Adipocyte (in vitro differentiated cells): ENCODE measurements at regions not wholly inside any gene's neighbourhood (a gene's known extent, or its start where the extent isn't known, plus 50 kb on each side); places are given as distances from the start of the nearest gene placed in this dataset.

Source experiments
- DNase-seq: peaks from one replicate; pipeline ENCODE4 v3.0.0-alpha.2; 2015; ENCODE audit warnings: low read depth
- H3K27me3 ChIP-seq: replicated peaks from 2 replicates; pipeline ENCODE4 v1.7.0; 2013; ENCODE audit warnings: mild to moderate bottlenecking, low read length, moderate library complexity; ENCODE audit not compliant: control insufficient read depth, insufficient read depth
- H3K36me3 ChIP-seq: 2 replicates; pipeline ENCODE4 v1.7.0; 2013; ENCODE audit warnings: low read length, mild to moderate bottlenecking, moderate library complexity; ENCODE audit not compliant: control insufficient read depth, insufficient read depth, severe bottlenecking
- H3K4me1 ChIP-seq: 2 replicates; pipeline ENCODE4 v1.7.0; 2013; ENCODE audit warnings: mild to moderate bottlenecking, low read length, moderate library complexity; ENCODE audit not compliant: control insufficient read depth, insufficient read depth
- H3K4me3 ChIP-seq: 2 replicates; pipeline ENCODE4 v1.7.0; 2013; ENCODE audit warnings: mild to moderate bottlenecking, low read length, moderate library complexity
- H3K9ac ChIP-seq: 2 replicates; pipeline ENCODE4 v1.7.0; 2013; ENCODE audit warnings: mild to moderate bottlenecking, low read length, moderate library complexity
- H3K9me3 ChIP-seq: 2 replicates; pipeline ENCODE4 v1.7.0; 2013; ENCODE audit warnings: mild to moderate bottlenecking, low read length, moderate library complexity; ENCODE audit not compliant: control insufficient read depth

DNA sequence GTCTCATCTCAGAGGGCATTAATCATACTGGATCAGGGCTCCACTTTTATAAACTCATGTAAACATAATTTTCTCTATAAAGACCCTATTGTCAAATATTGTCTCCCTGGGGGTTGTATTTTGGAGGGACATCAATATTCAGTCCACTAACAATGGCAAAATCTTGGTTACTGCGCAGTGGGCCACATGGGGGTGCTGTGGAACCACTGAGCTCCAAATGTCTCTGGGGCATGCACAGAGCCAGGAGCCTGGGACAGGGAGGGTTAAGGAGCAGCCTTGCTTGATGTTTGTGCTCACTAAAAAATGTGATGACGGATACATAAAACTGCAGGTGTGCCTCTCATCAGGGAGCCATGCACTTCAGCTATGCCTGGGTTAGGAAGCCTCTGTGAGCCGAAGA is 62.1 kb upstream of the PRSS58 start:
- no peak overlapping the region for H3K4me3 ChIP-seq
- DNase-seq = no peak
- H3K4me1 ChIP-seq = no peaks in the 10 kb centered on the region
- H3K36me3 ChIP-seq = no peaks in the 10 kb centered on the region
- H3K9ac ChIP-seq = no peak overlapping the region
- no peaks in the 10 kb centered on the region for H3K9me3 ChIP-seq
- H3K27me3 ChIP-seq = peaks cover 46% of the 10 kb centered on the region

DNA sequence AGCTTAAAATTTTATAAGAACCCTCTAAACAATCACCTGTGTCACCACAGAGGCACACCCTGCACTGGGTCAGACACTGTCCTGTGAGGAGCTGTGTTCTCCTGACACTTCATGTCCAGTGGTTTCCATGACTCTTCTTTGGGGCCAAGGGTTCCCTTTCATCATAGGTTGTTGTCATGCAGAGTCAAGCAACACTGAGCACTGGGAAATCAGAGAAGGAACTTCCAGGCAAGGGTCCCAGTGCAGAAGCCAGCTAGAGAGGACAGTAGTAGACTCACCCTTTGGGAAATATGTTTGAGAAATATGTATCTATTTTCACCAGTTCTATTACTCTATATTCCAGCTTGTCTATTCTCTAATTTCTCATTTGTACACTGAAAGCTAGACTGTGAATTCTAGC is 56.4 kb upstream of the PRSS58 start:
- H3K4me3 ChIP-seq = no peak overlapping the region
- peaks cover 26% of the 10 kb centered on the region for H3K27me3 ChIP-seq
- no peaks in the 10 kb centered on the region for H3K36me3 ChIP-seq
- H3K4me1 ChIP-seq = no peaks in the 10 kb centered on the region
- no peaks in the 10 kb centered on the region for H3K9me3 ChIP-seq
- DNase-seq = no peak
- no peak overlapping the region for H3K9ac ChIP-seq

DNA sequence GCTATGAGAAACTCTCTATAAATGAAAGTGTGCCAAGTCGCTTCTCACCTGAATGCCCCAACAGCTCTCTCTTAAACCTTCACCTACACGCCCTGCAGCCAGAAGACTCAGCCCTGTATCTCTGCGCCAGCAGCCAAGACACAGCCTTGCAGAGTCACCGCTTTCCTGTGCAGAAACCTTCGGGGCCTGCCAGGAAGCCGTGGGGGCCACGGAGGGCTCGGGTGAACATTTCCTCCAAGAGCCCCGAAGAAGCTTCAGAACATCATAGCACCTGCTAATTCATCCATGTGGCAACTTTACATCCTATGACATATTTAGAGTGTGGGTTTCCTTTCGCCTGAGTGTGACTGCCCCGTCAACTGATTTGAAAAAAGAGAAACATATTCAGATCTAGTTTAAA is 55.7 kb upstream of the PRSS58 start:
- DNase-seq = no peak
- Histone ChIP-seq H3K36me3 (no peaks in the 10 kb centered on the region), H3K4me1 (no peaks in the 10 kb centered on the region), H3K9ac (no peak overlapping the region), H3K27me3 (peaks cover 29% of the 10 kb centered on the region), H3K4me3 (no peak overlapping the region), H3K9me3 (no peaks in the 10 kb centered on the region)

DNA sequence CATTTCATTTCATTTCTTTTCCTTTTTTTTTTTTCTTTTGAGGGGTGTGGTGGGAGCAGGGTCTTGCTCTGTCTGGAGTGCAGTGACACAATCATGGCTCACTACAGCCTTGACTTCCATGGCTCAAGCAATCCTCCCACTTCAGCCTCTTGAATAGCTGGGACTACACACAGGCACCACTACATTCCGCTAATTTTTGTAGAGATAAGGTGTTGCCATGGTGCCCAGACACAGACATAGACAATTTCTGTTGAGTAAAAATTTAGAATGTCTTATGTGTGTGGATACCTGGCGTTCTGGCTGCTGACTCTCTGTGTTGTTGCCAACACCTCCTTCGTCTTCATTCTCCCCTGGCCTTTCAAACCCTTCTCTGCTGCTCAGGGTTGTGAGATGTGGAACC is 54.0 kb upstream of the PRSS58 start:
- no peak for DNase-seq
- peaks cover 31% of the 10 kb centered on the region for H3K27me3 ChIP-seq
- no peaks in the 10 kb centered on the region for H3K36me3 ChIP-seq
- H3K4me1 ChIP-seq = no peaks in the 10 kb centered on the region
- H3K9me3 ChIP-seq = no peaks in the 10 kb centered on the region
- H3K9ac ChIP-seq = no peak overlapping the region
- no peak overlapping the region for H3K4me3 ChIP-seq

DNA sequence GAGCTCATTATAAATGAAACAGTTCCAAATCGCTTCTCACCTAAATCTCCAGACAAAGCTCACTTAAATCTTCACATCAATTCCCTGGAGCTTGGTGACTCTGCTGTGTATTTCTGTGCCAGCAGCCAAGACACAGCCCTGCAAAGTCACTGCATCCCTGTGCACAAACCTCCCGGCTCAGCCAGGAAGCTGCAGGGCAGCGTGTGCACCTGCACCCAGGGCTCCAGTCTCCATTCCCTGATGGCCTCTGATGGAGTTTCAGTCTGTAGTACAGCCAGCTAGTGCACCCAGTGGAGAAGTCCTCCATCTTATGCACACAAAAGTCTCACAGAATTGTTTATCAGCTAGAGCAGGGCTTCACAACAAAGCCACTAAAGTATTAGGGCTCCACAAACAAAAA is 51.1 kb upstream of the PRSS58 start:
- H3K36me3 ChIP-seq = no peaks in the 10 kb centered on the region
- H3K4me3 ChIP-seq = no peak overlapping the region
- DNase-seq = no peak
- no peak overlapping the region for H3K9ac ChIP-seq
- no peaks in the 10 kb centered on the region for H3K9me3 ChIP-seq
- no peaks in the 10 kb centered on the region for H3K4me1 ChIP-seq
- peaks cover 32% of the 10 kb centered on the region for H3K27me3 ChIP-seq

DNA sequence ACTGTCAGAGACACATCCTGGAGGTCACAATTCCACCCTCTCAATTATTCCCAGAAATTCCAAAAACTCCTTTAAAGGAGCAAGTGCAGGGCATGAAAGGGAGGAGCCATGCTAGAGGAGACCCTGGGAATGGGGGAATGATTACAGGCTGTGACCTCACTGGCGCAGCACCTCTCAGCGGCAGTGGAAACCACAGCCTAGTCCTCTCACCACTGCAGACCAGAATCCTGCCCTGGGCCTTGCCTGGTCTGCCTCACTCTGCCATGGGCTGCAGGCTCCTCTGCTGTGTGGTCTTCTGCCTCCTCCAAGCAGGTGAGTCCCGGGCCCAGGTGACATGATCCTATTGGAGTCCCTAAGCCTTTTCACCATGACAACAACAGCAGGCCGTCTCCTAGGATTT is 50.5 kb upstream of the PRSS58 start:
- DNase-seq = no peak
- Histone ChIP-seq H3K9ac (no peak overlapping the region), H3K27me3 (peaks cover 33% of the 10 kb centered on the region), H3K4me3 (no peak overlapping the region), H3K36me3 (no peaks in the 10 kb centered on the region), H3K9me3 (no peaks in the 10 kb centered on the region), H3K4me1 (no peaks in the 10 kb centered on the region)
